ENCODE measurements at regions not wholly inside any gene's neighbourhood (a gene's known extent, or its start where the extent isn't known, plus 50 kb on each side); places are given as distances from the start of the nearest gene placed in this dataset.

DNA sequence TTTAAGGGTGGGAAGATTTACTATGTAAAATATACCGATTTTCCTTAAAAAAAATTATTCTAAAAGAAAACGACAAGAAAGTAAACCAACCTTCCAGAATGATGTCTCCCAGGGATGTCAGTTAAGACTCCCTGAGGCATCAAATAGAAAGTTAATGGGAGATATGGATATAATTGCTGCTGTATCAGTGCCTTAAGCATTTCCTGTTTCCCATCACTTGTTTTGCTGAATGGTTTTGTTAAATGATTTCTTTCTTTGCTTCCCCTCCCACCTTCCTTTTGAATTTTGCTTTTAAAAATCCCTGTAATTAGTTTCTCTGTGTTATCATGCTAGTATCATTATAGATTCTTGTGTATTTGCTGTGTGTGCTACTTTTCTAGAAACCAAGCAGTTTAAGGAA lies 154.3 kb upstream of the CWC22 start:
- no peak for DNase-seq (ENCODE audit: low read depth in 2 of 2)
- H3K4me3 ChIP-seq (replicated peaks in 1 of 2; ENCODE audit: low read depth in 2 of 2, low read length in 2 of 2) = no peak overlapping the region
- TF ChIP-seq, protein P1, sequence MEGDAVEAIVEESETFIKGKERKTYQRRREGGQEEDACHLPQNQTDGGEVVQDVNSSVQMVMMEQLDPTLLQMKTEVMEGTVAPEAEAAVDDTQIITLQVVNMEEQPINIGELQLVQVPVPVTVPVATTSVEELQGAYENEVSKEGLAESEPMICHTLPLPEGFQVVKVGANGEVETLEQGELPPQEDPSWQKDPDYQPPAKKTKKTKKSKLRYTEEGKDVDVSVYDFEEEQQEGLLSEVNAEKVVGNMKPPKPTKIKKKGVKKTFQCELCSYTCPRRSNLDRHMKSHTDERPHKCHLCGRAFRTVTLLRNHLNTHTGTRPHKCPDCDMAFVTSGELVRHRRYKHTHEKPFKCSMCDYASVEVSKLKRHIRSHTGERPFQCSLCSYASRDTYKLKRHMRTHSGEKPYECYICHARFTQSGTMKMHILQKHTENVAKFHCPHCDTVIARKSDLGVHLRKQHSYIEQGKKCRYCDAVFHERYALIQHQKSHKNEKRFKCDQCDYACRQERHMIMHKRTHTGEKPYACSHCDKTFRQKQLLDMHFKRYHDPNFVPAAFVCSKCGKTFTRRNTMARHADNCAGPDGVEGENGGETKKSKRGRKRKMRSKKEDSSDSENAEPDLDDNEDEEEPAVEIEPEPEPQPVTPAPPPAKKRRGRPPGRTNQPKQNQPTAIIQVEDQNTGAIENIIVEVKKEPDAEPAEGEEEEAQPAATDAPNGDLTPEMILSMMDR (IDR thresholded peaks at IDR 0.05; ENCODE audit: low read depth, low read length) = no peak

DNA sequence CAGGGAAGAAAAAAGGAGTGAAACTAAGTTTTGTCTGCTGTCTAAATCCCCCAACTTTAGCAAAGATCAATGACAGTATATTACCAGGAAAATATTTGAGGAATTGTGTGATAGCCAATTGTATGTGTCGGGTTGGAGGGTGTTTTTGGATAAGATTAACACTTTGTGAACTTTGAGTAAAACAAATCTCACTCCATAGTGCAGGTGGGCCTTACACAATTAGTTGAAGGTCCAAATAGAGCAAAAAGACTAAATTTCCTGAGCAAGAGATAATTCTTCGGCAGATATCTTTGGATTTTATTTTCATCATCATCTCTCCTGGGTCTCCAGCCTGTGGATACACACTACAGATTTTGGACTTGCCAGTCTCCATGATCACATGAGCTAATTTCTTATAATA lies 152.8 kb upstream of the CWC22 start:
- TF ChIP-seq, protein P1 (IDR thresholded peaks at IDR 0.05; ENCODE audit: low read depth, low read length) = no peak
- DNase-seq (ENCODE audit: low read depth in 2 of 2) = no peak
- H3K4me3 ChIP-seq (replicated peaks in 1 of 2; ENCODE audit: low read depth in 2 of 2, low read length in 2 of 2) = no peak overlapping the region

DNA sequence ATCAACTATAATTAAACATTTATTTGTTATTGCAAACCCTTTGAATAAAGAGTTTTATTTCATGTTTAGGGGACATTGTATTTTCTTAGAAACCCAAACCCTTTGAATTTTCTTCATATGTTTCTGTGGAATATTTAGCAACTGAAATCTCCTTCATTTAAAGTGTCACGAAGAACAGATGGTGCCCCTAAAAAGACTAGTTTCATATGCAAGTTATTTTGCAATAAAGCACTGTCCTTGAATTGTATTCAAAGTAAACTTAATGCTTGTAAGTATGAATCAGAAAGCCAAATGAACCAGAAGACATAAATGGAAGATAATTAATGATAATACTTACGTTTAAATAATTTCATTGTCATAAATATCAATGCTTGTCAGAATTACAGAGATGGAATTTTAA lies 151.9 kb upstream of the CWC22 start:
- TF ChIP-seq, protein P1 (IDR thresholded peaks at IDR 0.05; ENCODE audit: low read depth, low read length) = no peak
- no peak overlapping the region for H3K4me3 ChIP-seq (replicated peaks in 1 of 2; ENCODE audit: low read depth in 2 of 2, low read length in 2 of 2)

DNA sequence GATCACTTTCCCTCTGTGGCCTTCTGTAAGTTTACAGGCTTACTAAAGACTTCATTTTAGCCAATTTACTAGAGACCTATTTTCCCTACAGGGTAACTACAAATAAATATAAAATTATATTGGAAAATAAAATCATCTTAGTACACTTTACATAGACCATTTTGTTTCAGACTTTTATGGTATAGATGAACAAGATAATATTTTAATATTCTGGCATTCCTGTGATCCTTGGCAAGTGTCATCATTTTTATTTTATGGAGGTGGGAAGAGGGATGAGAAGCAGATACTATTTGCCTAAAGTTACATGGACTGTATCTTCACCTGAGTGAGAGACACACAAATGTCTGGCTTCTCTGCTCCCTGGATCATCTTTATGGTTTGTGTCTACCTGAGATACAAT lies 149.6 kb upstream of the CWC22 start:
- TF ChIP-seq, protein P1 (IDR thresholded peaks at IDR 0.05; ENCODE audit: low read depth, low read length) = no peak
- no peak for DNase-seq (ENCODE audit: low read depth in 2 of 2)
- no peak overlapping the region for H3K4me3 ChIP-seq (replicated peaks in 1 of 2; ENCODE audit: low read depth in 2 of 2, low read length in 2 of 2)

More for the DNA sequence above, 151.9 kb upstream of the CWC22 start:
- no peak for DNase-seq (ENCODE audit: low read depth in 2 of 2)

DNA sequence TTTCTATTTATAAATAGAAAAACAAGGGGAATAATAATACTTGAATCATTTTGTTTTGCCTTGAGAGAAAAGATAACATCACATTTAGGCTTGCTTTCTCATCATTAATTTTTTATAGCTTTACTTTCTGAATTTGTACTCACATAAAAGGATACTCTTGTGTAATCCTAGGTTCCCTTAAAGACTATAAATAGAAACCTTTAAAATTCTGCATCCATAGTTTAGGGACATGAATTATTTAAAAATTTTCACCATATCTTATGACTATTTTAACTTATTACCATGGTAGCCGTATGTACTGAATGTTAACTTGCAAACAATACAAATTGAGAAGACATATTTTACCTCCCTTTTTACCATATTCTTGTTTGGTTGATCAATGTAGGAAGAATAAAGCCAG lies 143.5 kb upstream of the CWC22 start:
- TF ChIP-seq, protein P1 (IDR thresholded peaks at IDR 0.05; ENCODE audit: low read depth, low read length) = no peak
- H3K4me3 ChIP-seq (replicated peaks in 1 of 2; ENCODE audit: low read depth in 2 of 2, low read length in 2 of 2) = no peak overlapping the region
- no peak for DNase-seq (ENCODE audit: low read depth in 2 of 2)

DNA sequence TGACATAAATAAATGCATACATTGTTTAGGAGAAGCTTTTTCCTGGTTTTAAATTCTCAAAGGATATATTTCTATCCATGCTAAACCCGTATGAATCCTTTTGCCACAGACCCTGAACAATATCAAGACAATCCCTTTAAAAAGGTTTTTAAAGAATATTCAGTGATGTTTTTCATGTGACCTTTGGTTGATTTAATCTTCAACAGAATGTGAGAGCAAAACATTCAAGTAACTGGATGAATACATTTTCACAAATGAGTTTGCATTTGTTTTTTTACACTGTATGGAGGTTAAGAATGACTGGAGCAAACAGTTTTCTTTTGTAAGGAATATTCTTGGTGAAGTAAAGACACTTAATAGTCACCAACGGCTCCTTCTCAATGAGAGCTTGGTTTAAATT lies 139.4 kb upstream of the CWC22 start:
- no peak overlapping the region for H3K4me3 ChIP-seq (replicated peaks in 1 of 2; ENCODE audit: low read depth in 2 of 2, low read length in 2 of 2)
- TF ChIP-seq, protein P1 (IDR thresholded peaks at IDR 0.05; ENCODE audit: low read depth, low read length) = no peak
- no peak for DNase-seq (ENCODE audit: low read depth in 2 of 2)

DNA sequence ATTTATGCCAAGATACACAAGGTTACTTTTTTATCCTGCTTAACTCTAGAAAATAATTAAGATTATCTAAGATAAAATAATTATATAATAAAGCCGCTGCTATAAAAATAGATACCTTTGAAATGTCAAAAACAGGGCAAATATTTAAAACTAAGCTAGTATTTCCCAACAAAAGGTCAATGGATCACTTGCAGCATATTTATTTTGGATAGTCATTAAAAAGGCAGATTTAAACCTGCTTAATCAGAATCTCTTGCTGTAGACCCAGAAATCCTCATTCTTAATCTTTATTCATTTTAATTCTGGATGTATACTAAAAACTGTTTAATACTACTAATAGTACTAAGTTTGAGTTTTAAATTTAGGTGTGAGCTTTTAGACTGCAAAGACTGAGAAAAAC lies 139.0 kb upstream of the CWC22 start:
- no peak for DNase-seq (ENCODE audit: low read depth in 2 of 2)
- TF ChIP-seq, protein P1 (IDR thresholded peaks at IDR 0.05; ENCODE audit: low read depth, low read length) = no peak

More for the DNA sequence above, 139.0 kb upstream of the CWC22 start:
- no peak overlapping the region for H3K4me3 ChIP-seq (replicated peaks in 1 of 2; ENCODE audit: low read depth in 2 of 2, low read length in 2 of 2)

Measured in cardiac fibroblast (primary cell).